ENCODE measurements at regions not wholly inside any gene's neighbourhood (a gene's known extent, or its start where the extent isn't known, plus 50 kb on each side); places are given as distances from the start of the nearest gene placed in this dataset.

GRCh38 chr2:66001538-66001937 lies 433.4 kb upstream of the MEIS1 start:
- no peak for DNase-seq
- H3K27me3 ChIP-seq = no peaks in the 10 kb centered on the region
- no peak for ATAC-seq
- H3K4me3 ChIP-seq = no peak overlapping the region
- no peaks in the 10 kb centered on the region for H3K36me3 ChIP-seq
- no peaks in the 10 kb centered on the region for H3K4me1 ChIP-seq
- TF ChIP-seq CTCF (IDR thresholded peaks at IDR 0.05 in 4 of 5, conservative IDR thresholded peaks at IDR 0.05 in 1 of 5) (no peak), POLR2A (IDR thresholded peaks at IDR 0.05) (no peak)
- in situ Hi-C loops (cut with MboI; ENCODE audit: low sequenced_read_pairs in 4 of 4) (no loop called here), intact Hi-C loops (cut with DNase I; ENCODE audit: low total_unique reads) (no loop called here)
- H3K27ac ChIP-seq = no peak overlapping the region
- no peaks in the 10 kb centered on the region for H3K9me3 ChIP-seq

GRCh38 chr2:66000901-66001300 lies 434.0 kb upstream of the MEIS1 start:
- intact Hi-C loops (cut with DNase I; ENCODE audit: low total_unique reads) = no loop called here
- peak in 1 of 2 donors; percentile 16 for DNase-seq
- H3K9me3 ChIP-seq = no peaks in the 10 kb centered on the region
- no peak for ATAC-seq
- TF ChIP-seq CTCF (IDR thresholded peaks at IDR 0.05 in 4 of 5, conservative IDR thresholded peaks at IDR 0.05 in 1 of 5) (no peak), POLR2A (IDR thresholded peaks at IDR 0.05) (no peak)
- no peaks in the 10 kb centered on the region for H3K36me3 ChIP-seq
- no peak overlapping the region for H3K27ac ChIP-seq
- no peaks in the 10 kb centered on the region for H3K27me3 ChIP-seq
- H3K4me1 ChIP-seq = no peaks in the 10 kb centered on the region
- in situ Hi-C loops (cut with MboI; ENCODE audit: low sequenced_read_pairs in 4 of 4) = no loop called here
- no peak overlapping the region for H3K4me3 ChIP-seq

- Histone ChIP-seq H3K27me3 (no peaks in the 10 kb centered on the region), H3K27ac (no peak overlapping the region), H3K9me3 (no peaks in the 10 kb centered on the region), H3K4me3 (no peak overlapping the region), H3K36me3 (no peaks in the 10 kb centered on the region), H3K4me1 (no peaks in the 10 kb centered on the region)
- in situ Hi-C loops (cut with MboI; ENCODE audit: low sequenced_read_pairs in 4 of 4) = no loop called here
- DNase-seq (no peak), ATAC-seq (no peak)
- TF ChIP-seq CTCF (IDR thresholded peaks at IDR 0.05 in 4 of 5, conservative IDR thresholded peaks at IDR 0.05 in 1 of 5) (no peak), POLR2A (IDR thresholded peaks at IDR 0.05) (no peak)
- intact Hi-C loops (cut with DNase I; ENCODE audit: low total_unique reads) = no loop called here
Observed at GRCh38 chr2:65999796-66000195, 435.1 kb upstream of the MEIS1 start.

- intact Hi-C loops (cut with DNase I; ENCODE audit: low total_unique reads) = no loop called here
- in situ Hi-C loops (cut with MboI; ENCODE audit: low sequenced_read_pairs in 4 of 4) = no loop called here
- Histone ChIP-seq H3K36me3 (no peaks in the 10 kb centered on the region), H3K9me3 (no peaks in the 10 kb centered on the region), H3K4me1 (no peaks in the 10 kb centered on the region), H3K4me3 (no peak overlapping the region), H3K27ac (no peak overlapping the region), H3K27me3 (no peaks in the 10 kb centered on the region)
- DNase-seq (no peak), ATAC-seq (no peak)
- TF ChIP-seq POLR2A (IDR thresholded peaks at IDR 0.05) (no peak), CTCF (IDR thresholded peaks at IDR 0.05 in 4 of 5, conservative IDR thresholded peaks at IDR 0.05 in 1 of 5) (no peak)
Observed at GRCh38 chr2:65999103-65999502, 435.8 kb upstream of the MEIS1 start.

- ATAC-seq = no peak
- H3K36me3 ChIP-seq = no peaks in the 10 kb centered on the region
- TF ChIP-seq CTCF (IDR thresholded peaks at IDR 0.05 in 4 of 5, conservative IDR thresholded peaks at IDR 0.05 in 1 of 5) (no peak), POLR2A (IDR thresholded peaks at IDR 0.05) (no peak)
Observed at GRCh38 chr2:65997961-65998360, 437.0 kb upstream of the MEIS1 start.

More at GRCh38 chr2:65997961-65998360, 437.0 kb upstream of the MEIS1 start:
- Histone ChIP-seq H3K27me3 (no peaks in the 10 kb centered on the region), H3K4me1 (no peaks in the 10 kb centered on the region), H3K9me3 (no peaks in the 10 kb centered on the region), H3K4me3 (no peak overlapping the region), H3K27ac (no peak overlapping the region)
- in situ Hi-C loops (cut with MboI; ENCODE audit: low sequenced_read_pairs in 4 of 4) = no loop called here
- intact Hi-C loops (cut with DNase I; ENCODE audit: low total_unique reads) = no loop called here
- no peak for DNase-seq
